IPS DF 6.9 (cell line): ENCODE measurements at regions not wholly inside any gene's neighbourhood (a gene's known extent, or its start where the extent isn't known, plus 50 kb on each side); places are given as distances from the start of the nearest gene placed in this dataset.

Experiments used
- DNase-seq: peaks from one replicate; pipeline ENCODE4 v3.0.0-alpha.2; 2013; ENCODE audit warnings: low read depth, low spot score
- H3K27ac ChIP-seq: one replicate; pipeline ENCODE4 v1.5.1; 2013; ENCODE audit warnings: low read length, control low read depth
- H3K27me3 ChIP-seq: 2 replicates; pipeline ENCODE4 v1.6.1; 2013; ENCODE audit warnings: mild to moderate bottlenecking, low read length; ENCODE audit not compliant: control insufficient read depth, insufficient read depth
- H3K36me3 ChIP-seq: 2 replicates; pipeline ENCODE4 v1.6.1; 2013; ENCODE audit warnings: low read length; ENCODE audit not compliant: control insufficient read depth, insufficient read depth
- H3K4me1 ChIP-seq: 2 replicates; pipeline ENCODE4 v1.6.1; 2013; ENCODE audit warnings: low read length; ENCODE audit not compliant: control insufficient read depth, insufficient read depth
- H3K4me3 ChIP-seq: 2 replicates; pipeline ENCODE4 v1.5.1; 2013; ENCODE audit warnings: mild to moderate bottlenecking, low read length
- H3K9me3 ChIP-seq: 2 replicates; pipeline ENCODE4 v1.6.1; 2013; ENCODE audit warnings: low read length, inconsistent platforms; ENCODE audit not compliant: control insufficient read depth, insufficient read depth
- WGBS: extraction: QIAGEN DNeasy Blood & Tissue Kit; methylation state at CpG from one replicate; pipeline ENCODE4 v1.1.7; 2013; ENCODE audit warnings: mixed read lengths, missing lambda C conversion rate; ENCODE audit not compliant: insufficient read length, insufficient coverage; 5-methylcytosine and 5-hydroxymethylcytosine counted together

DNA sequence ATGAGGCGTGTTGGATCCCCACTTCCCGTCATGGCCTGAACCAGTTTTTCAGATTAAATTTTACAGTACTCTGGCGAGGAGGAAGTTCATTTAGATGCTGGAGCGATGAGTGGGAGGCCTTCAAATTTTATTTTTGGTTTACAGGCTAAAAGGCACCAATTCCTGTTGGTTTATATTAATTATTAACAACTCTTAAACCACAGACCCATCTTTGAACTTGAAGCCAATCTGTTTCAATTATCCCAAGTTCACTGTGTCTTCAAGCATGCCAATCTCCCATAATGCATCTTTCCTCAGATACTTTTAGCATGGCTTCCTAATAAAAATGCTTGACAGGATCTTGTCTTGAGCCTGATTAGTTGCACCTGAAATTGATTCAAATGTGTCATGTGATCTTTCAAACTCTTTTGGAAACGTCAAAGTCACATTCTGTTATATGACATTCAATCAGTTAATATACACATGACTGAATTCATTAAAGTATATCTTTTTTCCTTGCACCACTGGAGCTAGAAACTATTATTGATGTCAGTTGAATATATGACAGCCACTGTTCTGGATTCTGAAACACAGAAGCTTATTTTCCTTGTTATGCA lies 641.7 kb upstream of the TMEM132C start:
- WGBS, result no CpG with 5 or more reads among the region's 5 CpGs

DNA sequence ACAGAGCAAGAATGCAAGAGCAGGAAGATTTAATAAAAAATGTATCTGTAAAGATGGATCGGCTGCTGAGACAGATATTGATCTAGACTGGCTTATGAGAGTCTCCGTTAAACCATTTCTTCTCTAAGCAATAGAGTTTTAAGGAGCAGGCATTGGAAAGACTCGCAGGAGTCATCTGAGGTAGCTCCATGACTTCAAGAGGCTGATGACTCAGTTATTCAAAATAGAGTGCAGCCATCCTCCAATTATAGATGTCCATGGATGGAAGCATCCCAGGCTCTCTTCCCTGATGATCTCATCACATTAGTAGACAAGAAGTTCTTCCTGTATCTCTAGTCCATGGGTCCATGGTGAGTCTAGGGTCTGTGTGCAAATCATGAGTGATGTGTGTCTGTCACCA lies 638.3 kb upstream of the TMEM132C start:
- Histone ChIP-seq H3K4me1 (no peaks in the 10 kb centered on the region), H3K36me3 (no peaks in the 10 kb centered on the region), H3K4me3 (no peak overlapping the region), H3K27me3 (no peaks in the 10 kb centered on the region), H3K27ac (no peak overlapping the region), H3K9me3 (no peaks in the 10 kb centered on the region; the same call in 1 of the 2 replicates)
- WGBS, result no CpG with 5 or more reads among the region's 3 CpGs
- no peak for DNase-seq

More for the DNA sequence above, 641.7 kb upstream of the TMEM132C start:
- no peaks in the 10 kb centered on the region; the same call in 1 of the 2 replicates for H3K9me3 ChIP-seq
- DNase-seq, result no peak
- H3K4me1 ChIP-seq, result no peaks in the 10 kb centered on the region
- no peaks in the 10 kb centered on the region for H3K36me3 ChIP-seq
- H3K4me3 ChIP-seq, result no peak overlapping the region
- no peak overlapping the region for H3K27ac ChIP-seq
- H3K27me3 ChIP-seq, result no peaks in the 10 kb centered on the region

DNA sequence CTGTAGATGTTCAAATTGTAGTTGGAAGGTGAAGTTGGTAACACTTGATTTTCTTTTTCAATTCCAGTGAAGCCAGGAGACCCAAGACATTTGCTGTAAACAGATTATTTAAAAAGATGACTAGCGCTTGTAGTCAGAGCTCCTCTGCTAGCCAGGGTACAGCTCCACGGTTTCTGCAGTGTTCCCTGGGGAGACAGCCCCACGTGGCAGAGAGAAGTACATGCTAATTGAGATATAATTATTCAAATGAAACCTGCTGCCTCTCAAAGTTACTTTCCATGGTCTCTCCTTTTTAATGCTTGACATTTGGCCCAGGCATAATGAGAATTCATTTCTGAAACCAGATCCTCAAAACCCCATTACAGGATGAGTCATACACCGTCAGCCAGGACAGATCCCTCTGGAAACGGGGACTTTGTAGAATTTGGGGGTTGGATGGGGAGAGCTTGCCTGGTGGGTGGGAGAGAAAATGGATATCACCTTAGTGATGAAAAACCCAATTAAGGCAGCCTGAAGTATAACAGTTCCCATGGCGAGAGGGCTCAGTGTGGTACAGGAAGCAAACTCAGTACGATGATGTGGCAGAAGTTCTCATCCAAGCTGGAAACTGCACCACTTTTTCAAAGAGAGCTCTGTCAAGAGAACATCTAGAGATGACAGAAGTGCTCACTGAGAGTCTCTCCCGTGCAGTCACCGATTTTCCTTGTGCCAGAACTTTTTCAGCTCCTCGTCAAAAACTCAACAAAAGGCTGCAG lies 637.7 kb upstream of the TMEM132C start:
- H3K27me3 ChIP-seq, result no peaks in the 10 kb centered on the region
- no peak for DNase-seq
- WGBS, result no CpG with 5 or more reads among the region's 10 CpGs
- H3K4me1 ChIP-seq, result no peaks in the 10 kb centered on the region
- H3K9me3 ChIP-seq, result no peaks in the 10 kb centered on the region; the same call in 1 of the 2 replicates
- H3K4me3 ChIP-seq, result no peak overlapping the region
- no peaks in the 10 kb centered on the region for H3K36me3 ChIP-seq
- no peak overlapping the region for H3K27ac ChIP-seq

- no peak for DNase-seq
- no peak overlapping the region for H3K4me3 ChIP-seq
- no peaks in the 10 kb centered on the region for H3K27me3 ChIP-seq
- peaks cover 3% of the 10 kb centered on the region for H3K9me3 ChIP-seq
- WGBS, result 100% methylated on average over 3 of the region's 11 CpGs
- no peaks in the 10 kb centered on the region for H3K4me1 ChIP-seq
- no peaks in the 10 kb centered on the region for H3K36me3 ChIP-seq
- H3K27ac ChIP-seq, result no peak overlapping the region
Measured at GRCh38 chr12:127632461-127632860, 634.5 kb upstream of the TMEM132C start.

DNA sequence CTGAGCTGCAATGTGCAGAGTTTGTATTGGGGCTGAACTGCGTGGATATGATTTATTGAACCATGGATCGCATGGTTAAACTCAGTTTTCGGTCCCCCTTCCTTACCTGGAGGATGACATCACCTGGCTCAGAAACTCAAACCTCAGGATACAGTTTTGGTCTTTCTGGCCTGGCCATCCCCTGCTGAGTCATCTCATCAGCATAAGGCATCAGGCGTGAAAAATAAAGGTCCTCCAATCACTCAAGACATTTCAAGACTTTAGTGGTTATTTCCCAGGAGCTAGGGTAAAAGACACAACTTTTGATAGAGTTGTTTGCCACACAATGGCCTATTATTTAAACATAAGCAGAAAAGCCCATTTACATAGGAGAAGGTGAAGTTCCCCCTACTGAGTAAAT lies 631.1 kb upstream of the TMEM132C start:
- WGBS, result no CpG with 5 or more reads among the region's 4 CpGs
- no peak for DNase-seq
- Histone ChIP-seq H3K9me3 (peaks cover 3% of the 10 kb centered on the region), H3K4me3 (no peak overlapping the region), H3K27ac (no peak overlapping the region), H3K36me3 (no peaks in the 10 kb centered on the region), H3K27me3 (no peaks in the 10 kb centered on the region), H3K4me1 (no peaks in the 10 kb centered on the region)

- no peak overlapping the region for H3K27ac ChIP-seq
- H3K4me3 ChIP-seq, result no peak overlapping the region
- H3K9me3 ChIP-seq, result peaks cover 3% of the 10 kb centered on the region
- no CpG with 5 or more reads among the region's 2 CpGs for WGBS
- no peaks in the 10 kb centered on the region for H3K36me3 ChIP-seq
- H3K4me1 ChIP-seq, result no peaks in the 10 kb centered on the region
- H3K27me3 ChIP-seq, result no peaks in the 10 kb centered on the region
- DNase-seq, result no peak
Measured at GRCh38 chr12:127636882-127637281, 630.1 kb upstream of the TMEM132C start.

GRCh38 chr12:127640181-127640886 lies 626.6 kb upstream of the TMEM132C start:
- Histone ChIP-seq H3K36me3 (no peaks in the 10 kb centered on the region), H3K27me3 (no peaks in the 10 kb centered on the region), H3K4me3 (no peak overlapping the region), H3K9me3 (peaks cover 5% of the 10 kb centered on the region), H3K27ac (no peak overlapping the region), H3K4me1 (no peaks in the 10 kb centered on the region)
- WGBS, result no CpG with 5 or more reads among the region's 6 CpGs
- DNase-seq, result no peak

DNA sequence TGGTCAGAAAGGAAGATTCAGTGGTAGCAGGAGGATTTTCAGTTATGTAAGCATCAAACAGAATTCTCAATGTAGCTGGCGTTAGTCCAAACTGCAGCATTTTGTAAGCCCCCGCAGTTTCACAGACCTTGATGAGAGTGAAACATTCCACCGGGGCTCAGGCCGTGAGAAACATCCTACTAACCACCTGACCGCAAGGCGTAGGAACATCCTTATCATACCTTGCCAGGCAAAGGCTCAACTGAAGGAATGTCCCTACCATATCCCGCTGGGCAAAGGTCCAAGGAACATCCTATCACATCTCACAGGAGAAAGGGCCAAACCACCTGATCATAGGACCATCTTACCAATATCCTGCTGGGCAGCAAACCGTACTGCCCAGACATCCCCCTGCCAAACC lies 624.8 kb upstream of the TMEM132C start:
- H3K4me3 ChIP-seq, result no peak overlapping the region
- H3K27ac ChIP-seq, result no peak overlapping the region
- no peaks in the 10 kb centered on the region for H3K4me1 ChIP-seq
- H3K27me3 ChIP-seq, result no peaks in the 10 kb centered on the region
- no peaks in the 10 kb centered on the region for H3K36me3 ChIP-seq
- H3K9me3 ChIP-seq, result peaks cover 2% of the 10 kb centered on the region; the same call in 1 of the 2 replicates
- DNase-seq, result no peak
- WGBS, result no CpG with 5 or more reads among the region's 8 CpGs

DNA sequence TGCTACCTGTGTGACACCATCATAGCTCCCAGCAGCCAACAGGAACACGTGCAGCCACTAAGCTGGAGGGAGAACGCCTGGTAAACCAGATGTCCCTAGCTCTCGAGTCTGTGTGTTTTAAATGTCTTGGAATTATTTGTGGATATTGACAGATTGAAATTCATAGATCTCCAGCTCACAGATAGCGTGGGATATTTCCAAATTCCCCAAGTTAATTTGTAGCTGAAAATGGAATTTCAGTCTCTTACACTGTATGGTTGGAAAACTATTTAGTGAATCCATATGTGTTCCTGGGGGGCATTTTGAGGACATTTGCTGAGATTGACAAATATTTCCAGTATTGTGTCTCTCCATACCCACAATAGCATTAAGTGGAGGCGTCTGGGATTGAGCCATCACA lies 618.6 kb upstream of the TMEM132C start:
- no peak overlapping the region for H3K4me3 ChIP-seq
- no peak for DNase-seq
- H3K9me3 ChIP-seq, result peaks cover 2% of the 10 kb centered on the region; the same call in 1 of the 2 replicates
- no peak overlapping the region for H3K27ac ChIP-seq
- no peaks in the 10 kb centered on the region for H3K27me3 ChIP-seq
- H3K4me1 ChIP-seq, result no peaks in the 10 kb centered on the region
- no CpG with 5 or more reads among the region's 5 CpGs for WGBS
- no peaks in the 10 kb centered on the region for H3K36me3 ChIP-seq

GRCh38 chr12:127649961-127650360 lies 617.0 kb upstream of the TMEM132C start:
- no CpG with 5 or more reads among the region's 2 CpGs for WGBS
- no peaks in the 10 kb centered on the region for H3K36me3 ChIP-seq
- no peaks in the 10 kb centered on the region for H3K9me3 ChIP-seq
- no peaks in the 10 kb centered on the region for H3K4me1 ChIP-seq
- H3K27ac ChIP-seq, result no peak overlapping the region
- no peak for DNase-seq
- no peaks in the 10 kb centered on the region for H3K27me3 ChIP-seq
- no peak overlapping the region for H3K4me3 ChIP-seq
